ENCODE measurements at regions not wholly inside any gene's neighbourhood (a gene's known extent, or its start where the extent isn't known, plus 50 kb on each side); places are given as distances from the start of the nearest gene placed in this dataset.

GRCh38 chr2:59570818-59571217 lies 982.6 kb downstream of the BCL11A start:
- no peak for TF ChIP-seq CTCF (IDR thresholded peaks at IDR 0.05)
- TF ChIP-seq POLR2A (IDR thresholded peaks at IDR 0.05), result no peak
- H3K4me1 ChIP-seq, result peaks cover 3% of the 10 kb centered on the region in 2 donors
- H3K27ac ChIP-seq, result peak overlapping the region in 1 of 2 donors; percentile 17
- intact Hi-C loops (cut with DNase I; ENCODE audit: low total_unique reads), result no loop called here
- H3K9me3 ChIP-seq, result no peaks in the 10 kb centered on the region
- no peaks in the 10 kb centered on the region for H3K36me3 ChIP-seq
- no peak for DNase-seq
- H3K27me3 ChIP-seq, result no peaks in the 10 kb centered on the region
- no peak overlapping the region for H3K4me3 ChIP-seq

GRCh38 chr2:59569124-59569523 lies 984.3 kb downstream of the BCL11A start:
- Histone ChIP-seq H3K27me3 (no peaks in the 10 kb centered on the region), H3K36me3 (no peaks in the 10 kb centered on the region), H3K4me1 (peaks cover 3% of the 10 kb centered on the region in 2 donors), H3K27ac (no peak overlapping the region), H3K4me3 (no peak overlapping the region), H3K9me3 (no peaks in the 10 kb centered on the region)
- no peak for DNase-seq
- TF ChIP-seq CTCF (IDR thresholded peaks at IDR 0.05) (no peak), POLR2A (IDR thresholded peaks at IDR 0.05) (no peak)
- intact Hi-C loops (cut with DNase I; ENCODE audit: low total_unique reads), result no loop called here

- H3K27ac ChIP-seq, result no peak overlapping the region
- no peak for DNase-seq
- intact Hi-C loops (cut with DNase I; ENCODE audit: low total_unique reads), result no loop called here
- TF ChIP-seq CTCF (IDR thresholded peaks at IDR 0.05) (no peak), POLR2A (IDR thresholded peaks at IDR 0.05) (no peak)
- no peaks in the 10 kb centered on the region for H3K27me3 ChIP-seq
- no peaks in the 10 kb centered on the region for H3K36me3 ChIP-seq
- H3K4me3 ChIP-seq, result no peak overlapping the region
- H3K4me1 ChIP-seq, result peaks cover 3% of the 10 kb centered on the region in 2 donors
- H3K9me3 ChIP-seq, result no peaks in the 10 kb centered on the region
These were observed 985.0 kb downstream of the BCL11A start for GRCh38 chr2:59568461-59568860.

GRCh38 chr2:59567151-59567550 lies 986.3 kb downstream of the BCL11A start:
- Histone ChIP-seq H3K27ac (no peak overlapping the region), H3K36me3 (no peaks in the 10 kb centered on the region), H3K4me3 (no peak overlapping the region), H3K27me3 (no peaks in the 10 kb centered on the region), H3K9me3 (no peaks in the 10 kb centered on the region), H3K4me1 (peaks cover 3% of the 10 kb centered on the region in 2 donors)
- DNase-seq, result no peak
- TF ChIP-seq CTCF (IDR thresholded peaks at IDR 0.05) (no peak), POLR2A (IDR thresholded peaks at IDR 0.05) (no peak)
- intact Hi-C loops (cut with DNase I; ENCODE audit: low total_unique reads), result no loop called here

GRCh38 chr2:59566739-59567138 lies 986.7 kb downstream of the BCL11A start:
- H3K4me3 ChIP-seq, result no peak overlapping the region
- DNase-seq, result no peak

More at GRCh38 chr2:59566739-59567138, 986.7 kb downstream of the BCL11A start:
- no peaks in the 10 kb centered on the region for H3K27me3 ChIP-seq
- TF ChIP-seq POLR2A (IDR thresholded peaks at IDR 0.05), result no peak
- TF ChIP-seq CTCF (IDR thresholded peaks at IDR 0.05), result no peak
- H3K36me3 ChIP-seq, result no peaks in the 10 kb centered on the region
- H3K27ac ChIP-seq, result no peak overlapping the region
- intact Hi-C loops (cut with DNase I; ENCODE audit: low total_unique reads), result no loop called here
- peaks cover 0 to under 1% of the 10 kb centered on the region in 2 donors for H3K4me1 ChIP-seq
- no peaks in the 10 kb centered on the region for H3K9me3 ChIP-seq
